ENCODE measurements at regions not wholly inside any gene's neighbourhood (a gene's known extent, or its start where the extent isn't known, plus 50 kb on each side); places are given as distances from the start of the nearest gene placed in this dataset.

DNA sequence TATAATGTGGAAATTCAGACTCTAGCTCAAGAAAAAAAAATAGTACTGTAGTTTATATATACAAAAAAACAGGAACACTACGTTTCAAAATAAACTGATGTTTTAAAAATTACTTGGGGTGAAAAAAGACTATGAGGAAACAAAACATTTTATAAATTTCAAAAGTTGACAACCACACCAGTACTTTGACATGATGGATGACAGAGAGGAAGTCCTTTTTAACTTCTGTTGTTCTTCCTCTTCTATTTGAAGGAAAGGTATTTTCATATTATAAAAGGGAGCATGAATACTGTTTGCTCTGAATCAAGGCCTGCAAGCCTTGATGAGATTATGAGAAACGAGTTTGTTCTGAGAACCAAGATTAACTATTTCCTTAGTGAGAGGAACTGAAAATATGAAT is 456.9 kb downstream of the TAF11L14 start:
- no peak overlapping the region for H2AFZ ChIP-seq (replicated peaks; ENCODE audit: low read length, poor library complexity)
- no peaks in the 10 kb centered on the region for H3K4me1 ChIP-seq (ENCODE audit: control insufficient read depth, insufficient read depth, low read length)
- no peak overlapping the region for H3K18ac ChIP-seq (ENCODE audit: low read depth, low read length)
- H3K9me3 ChIP-seq (ENCODE audit: control insufficient read depth, insufficient read depth, low read length) = no peaks in the 10 kb centered on the region
- no peaks in the 10 kb centered on the region for H3K27me3 ChIP-seq (ENCODE audit: control insufficient read depth, insufficient read depth, low read length)
- H3K4ac ChIP-seq (ENCODE audit: low read depth, low read length) = no peak overlapping the region
- no peak overlapping the region for H2BK15ac ChIP-seq (ENCODE audit: low read depth, low read length)
- no peak overlapping the region for H3K4me3 ChIP-seq (ENCODE audit: insufficient read depth, low read depth, low read length)
- dilution Hi-C loops (cut with HindIII; ENCODE audit: low sequenced_read_pairs, unreplicated experiment) = no loop called here
- in situ Hi-C loops (cut with MboI; ENCODE audit: low sequenced_read_pairs) = no loop called here
- no peaks in the 10 kb centered on the region for H3K79me1 ChIP-seq (ENCODE audit: low read depth in 1 of 2, low read length in 2 of 2)
- no peak overlapping the region for H4K8ac ChIP-seq (ENCODE audit: low read depth in 2 of 2, low read length in 2 of 2)
- H4K91ac ChIP-seq (ENCODE audit: insufficient read depth, low read depth, low read length) = no peak overlapping the region
- ChIA-PET POLR2A (ENCODE audit: unreplicated experiment) (no interaction called here), CTCF (no interaction called here)
- H3K56ac ChIP-seq (ENCODE audit: extremely low read depth, insufficient read depth, low read length) = no peak overlapping the region
- no peak overlapping the region for H3K27ac ChIP-seq (ENCODE audit: insufficient read depth, low read length)
- no CpG with 5 or more reads among the region's 2 CpGs for WGBS, 2 experiments (ENCODE audit: extremely low coverage in 2 of 2, insufficient read length in 1 of 2)
- no peaks in the 10 kb centered on the region for H4K20me1 ChIP-seq (ENCODE audit: insufficient read depth, low read length)
- no peaks in the 10 kb centered on the region for H3K9me1 ChIP-seq (ENCODE audit: insufficient read depth, low read length)
- no peak overlapping the region for H3K14ac ChIP-seq (replicated peaks; ENCODE audit: low read depth, low read length)
- ATAC-seq (ENCODE audit: low read depth) (no peak), DNase-seq (no peak)
- H4K5ac ChIP-seq (ENCODE audit: low read depth, low read length) = no peak overlapping the region
- H2AK5ac ChIP-seq (ENCODE audit: low read depth, low read length) = no peak overlapping the region
- no peak for TF ChIP-seq RFX5 (IDR thresholded peaks at IDR 0.05; ENCODE audit: low read depth, low read length)
- TF ChIP-seq BHLHE40 (IDR thresholded peaks at IDR 0.05; ENCODE audit: low read depth, low read length) = no peak
- no peak for TF ChIP-seq MAZ (IDR thresholded peaks at IDR 0.05; ENCODE audit: borderline replicate concordance, low read depth, low read length)
- TF ChIP-seq NFE2L2 (IDR thresholded peaks at IDR 0.05; ENCODE audit: low read depth, low read length) = no peak
- TF ChIP-seq CEBPB (IDR thresholded peaks at IDR 0.05; ENCODE audit: low read depth, low read length) = no peak
- TF ChIP-seq, protein P1, sequence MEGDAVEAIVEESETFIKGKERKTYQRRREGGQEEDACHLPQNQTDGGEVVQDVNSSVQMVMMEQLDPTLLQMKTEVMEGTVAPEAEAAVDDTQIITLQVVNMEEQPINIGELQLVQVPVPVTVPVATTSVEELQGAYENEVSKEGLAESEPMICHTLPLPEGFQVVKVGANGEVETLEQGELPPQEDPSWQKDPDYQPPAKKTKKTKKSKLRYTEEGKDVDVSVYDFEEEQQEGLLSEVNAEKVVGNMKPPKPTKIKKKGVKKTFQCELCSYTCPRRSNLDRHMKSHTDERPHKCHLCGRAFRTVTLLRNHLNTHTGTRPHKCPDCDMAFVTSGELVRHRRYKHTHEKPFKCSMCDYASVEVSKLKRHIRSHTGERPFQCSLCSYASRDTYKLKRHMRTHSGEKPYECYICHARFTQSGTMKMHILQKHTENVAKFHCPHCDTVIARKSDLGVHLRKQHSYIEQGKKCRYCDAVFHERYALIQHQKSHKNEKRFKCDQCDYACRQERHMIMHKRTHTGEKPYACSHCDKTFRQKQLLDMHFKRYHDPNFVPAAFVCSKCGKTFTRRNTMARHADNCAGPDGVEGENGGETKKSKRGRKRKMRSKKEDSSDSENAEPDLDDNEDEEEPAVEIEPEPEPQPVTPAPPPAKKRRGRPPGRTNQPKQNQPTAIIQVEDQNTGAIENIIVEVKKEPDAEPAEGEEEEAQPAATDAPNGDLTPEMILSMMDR (conservative IDR thresholded peaks at IDR 0.05; ENCODE audit: low read depth, low read length) = no peak
- no peak for TF ChIP-seq POLR2A (IDR thresholded peaks at IDR 0.05; ENCODE audit: low read depth, low read length)
- no peak for TF ChIP-seq MXI1 (IDR thresholded peaks at IDR 0.05; ENCODE audit: borderline replicate concordance, low read depth, low read length)
- TF ChIP-seq RAD21 (IDR thresholded peaks at IDR 0.05; ENCODE audit: low read length) = no peak
- TF ChIP-seq CHD1 (IDR thresholded peaks at IDR 0.05; ENCODE audit: low read depth, low read length) = no peak
- no peak for TF ChIP-seq MAFK (IDR thresholded peaks at IDR 0.05; ENCODE audit: low read depth, low read length)
- TF ChIP-seq, protein P2, sequence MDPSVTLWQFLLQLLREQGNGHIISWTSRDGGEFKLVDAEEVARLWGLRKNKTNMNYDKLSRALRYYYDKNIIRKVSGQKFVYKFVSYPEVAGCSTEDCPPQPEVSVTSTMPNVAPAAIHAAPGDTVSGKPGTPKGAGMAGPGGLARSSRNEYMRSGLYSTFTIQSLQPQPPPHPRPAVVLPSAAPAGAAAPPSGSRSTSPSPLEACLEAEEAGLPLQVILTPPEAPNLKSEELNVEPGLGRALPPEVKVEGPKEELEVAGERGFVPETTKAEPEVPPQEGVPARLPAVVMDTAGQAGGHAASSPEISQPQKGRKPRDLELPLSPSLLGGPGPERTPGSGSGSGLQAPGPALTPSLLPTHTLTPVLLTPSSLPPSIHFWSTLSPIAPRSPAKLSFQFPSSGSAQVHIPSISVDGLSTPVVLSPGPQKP (IDR thresholded peaks at IDR 0.05; ENCODE audit: borderline replicate concordance, low read depth, low read length) = no peak
- no peak for TF ChIP-seq FOS (IDR thresholded peaks at IDR 0.05; ENCODE audit: low read depth, low read length)
- TF ChIP-seq SMC3 (IDR thresholded peaks at IDR 0.05; ENCODE audit: low read depth, low read length) = no peak
- TF ChIP-seq RCOR1 (IDR thresholded peaks at IDR 0.05; ENCODE audit: insufficient replicate concordance, low read length) = no peak
- TF ChIP-seq, protein P3, sequence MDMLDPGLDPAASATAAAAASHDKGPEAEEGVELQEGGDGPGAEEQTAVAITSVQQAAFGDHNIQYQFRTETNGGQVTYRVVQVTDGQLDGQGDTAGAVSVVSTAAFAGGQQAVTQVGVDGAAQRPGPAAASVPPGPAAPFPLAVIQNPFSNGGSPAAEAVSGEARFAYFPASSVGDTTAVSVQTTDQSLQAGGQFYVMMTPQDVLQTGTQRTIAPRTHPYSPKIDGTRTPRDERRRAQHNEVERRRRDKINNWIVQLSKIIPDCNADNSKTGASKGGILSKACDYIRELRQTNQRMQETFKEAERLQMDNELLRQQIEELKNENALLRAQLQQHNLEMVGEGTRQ (IDR thresholded peaks at IDR 0.05; ENCODE audit: low read depth, low read length) = no peak
- H2BK120ac ChIP-seq (ENCODE audit: low read depth, low read length) = no peak overlapping the region
- BruUV-seq (replicated peaks) = no TSS peak
- H2BK20ac ChIP-seq (ENCODE audit: low read depth, low read length) = no peak overlapping the region
- no peaks in the 10 kb centered on the region for H3K36me3 ChIP-seq (ENCODE audit: control insufficient read depth, insufficient read depth, low read length)
- H3K9ac ChIP-seq (ENCODE audit: low read depth, low read length) = no peak overlapping the region
- intact Hi-C loops (cut with micrococcal nuclease) = no loop called here
- H3K23ac ChIP-seq (ENCODE audit: low read depth, low read length) = no peak overlapping the region
- H2AK9ac ChIP-seq (replicated peaks; ENCODE audit: low read depth, low read length, poor library complexity) = no peak overlapping the region
- no peak overlapping the region for H3K4me2 ChIP-seq (ENCODE audit: low read depth, low read length)
- no peak overlapping the region for H2BK5ac ChIP-seq (ENCODE audit: low read depth, low read length, poor library complexity, severe bottlenecking)

Data from IMR-90 (cell line).